ENCODE measurements at regions not wholly inside any gene's neighbourhood (a gene's known extent, or its start where the extent isn't known, plus 50 kb on each side); places are given as distances from the start of the nearest gene placed in this dataset.
A peak's percentile ranks its signal among the peaks of the same experiment; 100 is the strongest.

DNA sequence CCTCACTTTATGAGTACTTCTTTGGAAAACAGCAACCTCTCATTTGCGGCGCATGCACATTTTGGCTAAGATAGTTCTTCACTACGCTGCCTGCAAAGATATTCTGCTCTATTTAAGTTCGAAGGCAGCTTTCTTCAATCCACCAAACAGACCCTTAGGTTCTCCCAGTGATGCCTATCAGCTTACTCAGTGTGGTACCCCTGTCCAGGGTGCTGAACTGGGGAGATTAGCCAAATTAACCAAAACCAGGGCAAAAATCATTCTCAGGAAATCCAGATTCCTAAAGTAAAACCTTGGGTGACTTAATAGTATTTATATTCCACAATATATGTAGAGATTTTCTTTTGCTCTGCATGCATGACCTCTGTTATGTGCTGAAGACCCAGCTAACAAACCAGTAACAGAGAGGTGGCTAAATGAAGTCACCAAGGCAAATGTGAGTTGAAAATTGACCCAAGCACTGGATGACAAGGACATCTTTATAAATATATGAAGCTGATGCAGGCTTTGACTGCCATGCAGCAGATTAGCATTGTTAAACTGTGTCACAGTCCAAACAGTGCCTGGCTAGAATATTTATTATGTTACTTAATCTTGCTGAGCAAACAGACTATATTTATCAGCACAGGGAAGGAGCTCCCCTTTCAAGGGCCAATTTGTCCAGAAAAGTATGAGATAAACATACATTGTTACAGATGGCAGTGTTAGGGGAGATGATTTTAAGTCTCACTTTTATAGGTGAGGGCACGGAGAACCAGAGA lies 418.2 kb downstream of the STIM2 start:
- TF ChIP-seq, protein P1, sequence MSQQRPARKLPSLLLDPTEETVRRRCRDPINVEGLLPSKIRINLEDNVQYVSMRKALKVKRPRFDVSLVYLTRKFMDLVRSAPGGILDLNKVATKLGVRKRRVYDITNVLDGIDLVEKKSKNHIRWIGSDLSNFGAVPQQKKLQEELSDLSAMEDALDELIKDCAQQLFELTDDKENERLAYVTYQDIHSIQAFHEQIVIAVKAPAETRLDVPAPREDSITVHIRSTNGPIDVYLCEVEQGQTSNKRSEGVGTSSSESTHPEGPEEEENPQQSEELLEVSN (IDR thresholded peaks at IDR 0.05; ENCODE audit: borderline replicate concordance, low read depth), result no peak
- no peak for TF ChIP-seq POLR2A (IDR thresholded peaks at IDR 0.05; ENCODE audit: low read length)
- TF ChIP-seq, protein P2, sequence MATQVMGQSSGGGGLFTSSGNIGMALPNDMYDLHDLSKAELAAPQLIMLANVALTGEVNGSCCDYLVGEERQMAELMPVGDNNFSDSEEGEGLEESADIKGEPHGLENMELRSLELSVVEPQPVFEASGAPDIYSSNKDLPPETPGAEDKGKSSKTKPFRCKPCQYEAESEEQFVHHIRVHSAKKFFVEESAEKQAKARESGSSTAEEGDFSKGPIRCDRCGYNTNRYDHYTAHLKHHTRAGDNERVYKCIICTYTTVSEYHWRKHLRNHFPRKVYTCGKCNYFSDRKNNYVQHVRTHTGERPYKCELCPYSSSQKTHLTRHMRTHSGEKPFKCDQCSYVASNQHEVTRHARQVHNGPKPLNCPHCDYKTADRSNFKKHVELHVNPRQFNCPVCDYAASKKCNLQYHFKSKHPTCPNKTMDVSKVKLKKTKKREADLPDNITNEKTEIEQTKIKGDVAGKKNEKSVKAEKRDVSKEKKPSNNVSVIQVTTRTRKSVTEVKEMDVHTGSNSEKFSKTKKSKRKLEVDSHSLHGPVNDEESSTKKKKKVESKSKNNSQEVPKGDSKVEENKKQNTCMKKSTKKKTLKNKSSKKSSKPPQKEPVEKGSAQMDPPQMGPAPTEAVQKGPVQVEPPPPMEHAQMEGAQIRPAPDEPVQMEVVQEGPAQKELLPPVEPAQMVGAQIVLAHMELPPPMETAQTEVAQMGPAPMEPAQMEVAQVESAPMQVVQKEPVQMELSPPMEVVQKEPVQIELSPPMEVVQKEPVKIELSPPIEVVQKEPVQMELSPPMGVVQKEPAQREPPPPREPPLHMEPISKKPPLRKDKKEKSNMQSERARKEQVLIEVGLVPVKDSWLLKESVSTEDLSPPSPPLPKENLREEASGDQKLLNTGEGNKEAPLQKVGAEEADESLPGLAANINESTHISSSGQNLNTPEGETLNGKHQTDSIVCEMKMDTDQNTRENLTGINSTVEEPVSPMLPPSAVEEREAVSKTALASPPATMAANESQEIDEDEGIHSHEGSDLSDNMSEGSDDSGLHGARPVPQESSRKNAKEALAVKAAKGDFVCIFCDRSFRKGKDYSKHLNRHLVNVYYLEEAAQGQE (IDR thresholded peaks at IDR 0.05), result peak; percentile 71
- 37% methylated on average over 5 of the region's 5 CpGs for WGBS (ENCODE audit: missing lambda C conversion rate)
- no peak for FAIRE-seq
- no peak for DNase-seq (ENCODE audit: low read depth in 1 of 2, low spot score in 1 of 2)
- Histone ChIP-seq H3K9me3 (no peaks in the 10 kb centered on the region), H3K27ac (no peak overlapping the region), H3K4me1 (no peaks in the 10 kb centered on the region), H3K4me2 (no peak overlapping the region), H3K4me3 (no peak overlapping the region)
- ChIA-PET POLR2A (no interaction called here), CTCF (no interaction called here)
- no peak for ATAC-seq

DNA sequence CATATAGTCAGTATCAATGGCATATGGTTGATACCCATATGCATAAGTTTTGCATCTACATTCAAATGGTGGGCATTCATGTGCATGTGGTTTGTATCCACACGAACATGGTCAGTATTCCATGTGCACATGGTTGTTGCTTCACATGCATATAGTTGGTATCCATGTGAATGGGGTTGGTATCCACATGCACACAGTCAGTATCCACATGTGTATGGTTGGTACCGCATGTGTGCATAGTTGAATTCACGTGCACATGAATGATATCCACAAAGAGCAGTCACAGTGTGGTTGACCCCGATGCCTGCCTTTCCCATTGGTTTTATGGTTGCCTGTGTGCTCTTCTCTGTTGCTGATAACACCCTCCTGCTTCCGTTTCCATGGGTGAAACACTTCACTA lies 427.9 kb downstream of the STIM2 start:
- no peak for FAIRE-seq
- 7% methylated on average over 2 of the region's 5 CpGs for WGBS (ENCODE audit: missing lambda C conversion rate)

DNA sequence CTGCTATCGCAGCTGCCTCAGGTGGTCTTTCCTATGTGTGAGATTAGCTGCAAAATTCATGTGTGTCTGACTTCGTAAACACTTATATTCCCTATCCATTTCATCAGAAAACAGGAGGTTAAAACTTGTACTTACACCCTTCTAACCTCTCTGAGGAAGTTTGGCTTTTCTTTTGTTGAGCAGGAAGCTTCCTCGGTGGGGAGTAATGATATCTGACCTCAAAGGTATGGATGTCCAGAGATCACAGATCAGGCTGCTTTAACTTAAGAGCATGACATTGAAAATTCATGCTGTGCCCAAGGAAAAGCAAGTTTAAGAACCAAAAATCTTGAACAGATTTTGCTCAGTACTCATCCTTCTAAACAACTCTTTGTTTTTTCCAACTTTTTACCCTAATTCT lies 429.1 kb downstream of the STIM2 start:
- Histone ChIP-seq H3K27ac (no peak overlapping the region), H3K4me1 (no peaks in the 10 kb centered on the region), H3K9me3 (no peaks in the 10 kb centered on the region), H3K4me3 (no peak overlapping the region), H3K4me2 (no peak overlapping the region)
- DNase-seq (ENCODE audit: low read depth in 1 of 2, low spot score in 1 of 2) (no peak), ATAC-seq (no peak), FAIRE-seq (no peak)
- ChIA-PET POLR2A (no interaction called here), CTCF (no interaction called here)
- WGBS (ENCODE audit: missing lambda C conversion rate), result 4% methylated on average over 3 of the region's 3 CpGs
- TF ChIP-seq CHD2 (IDR thresholded peaks at IDR 0.05; ENCODE audit: low read length, partially characterized antibody) (no peak), NPAS2 (CRISPR knock-in tag; IDR thresholded peaks at IDR 0.05; ENCODE audit: borderline replicate concordance) (no peak), SMC3 (IDR thresholded peaks at IDR 0.05) (no peak), JUNB (IDR thresholded peaks at IDR 0.05) (no peak), CBX2 (IDR thresholded peaks at IDR 0.05; ENCODE audit: borderline replicate concordance, low read depth) (no peak), RFX5 (IDR thresholded peaks at IDR 0.05) (no peak), FOSB (CRISPR knock-in tag; IDR thresholded peaks at IDR 0.05) (no peak), MYC (IDR thresholded peaks at IDR 0.05; ENCODE audit: borderline replicate concordance, low read length) (no peak), HDAC2 (IDR thresholded peaks at IDR 0.05) (no peak), RNF2 (IDR thresholded peaks at IDR 0.05; ENCODE audit: borderline replicate concordance, low read depth) (no peak), RARB (CRISPR knock-in tag; IDR thresholded peaks at IDR 0.05) (no peak), POLR2A (IDR thresholded peaks at IDR 0.05; ENCODE audit: low read length) (no peak), POLR2AphosphoS2 (conservative IDR thresholded peaks at IDR 0.05; ENCODE audit: low read length) (no peak)
- TF ChIP-seq, protein P3, sequence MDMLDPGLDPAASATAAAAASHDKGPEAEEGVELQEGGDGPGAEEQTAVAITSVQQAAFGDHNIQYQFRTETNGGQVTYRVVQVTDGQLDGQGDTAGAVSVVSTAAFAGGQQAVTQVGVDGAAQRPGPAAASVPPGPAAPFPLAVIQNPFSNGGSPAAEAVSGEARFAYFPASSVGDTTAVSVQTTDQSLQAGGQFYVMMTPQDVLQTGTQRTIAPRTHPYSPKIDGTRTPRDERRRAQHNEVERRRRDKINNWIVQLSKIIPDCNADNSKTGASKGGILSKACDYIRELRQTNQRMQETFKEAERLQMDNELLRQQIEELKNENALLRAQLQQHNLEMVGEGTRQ (IDR thresholded peaks at IDR 0.05), result no peak
- TF ChIP-seq, protein P4, sequence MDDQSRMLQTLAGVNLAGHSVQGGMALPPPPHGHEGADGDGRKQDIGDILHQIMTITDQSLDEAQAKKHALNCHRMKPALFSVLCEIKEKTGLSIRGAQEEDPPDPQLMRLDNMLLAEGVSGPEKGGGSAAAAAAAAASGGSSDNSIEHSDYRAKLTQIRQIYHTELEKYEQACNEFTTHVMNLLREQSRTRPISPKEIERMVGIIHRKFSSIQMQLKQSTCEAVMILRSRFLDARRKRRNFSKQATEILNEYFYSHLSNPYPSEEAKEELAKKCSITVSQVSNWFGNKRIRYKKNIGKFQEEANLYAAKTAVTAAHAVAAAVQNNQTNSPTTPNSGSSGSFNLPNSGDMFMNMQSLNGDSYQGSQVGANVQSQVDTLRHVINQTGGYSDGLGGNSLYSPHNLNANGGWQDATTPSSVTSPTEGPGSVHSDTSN (IDR thresholded peaks at IDR 0.05), result no peak

More for the DNA sequence above, 427.9 kb downstream of the STIM2 start:
- no peaks in the 10 kb centered on the region for H3K4me1 ChIP-seq
- DNase-seq (ENCODE audit: low read depth in 1 of 2, low spot score in 1 of 2) (no peak), ATAC-seq (no peak)
- ChIA-PET CTCF (no interaction called here), POLR2A (no interaction called here)
- no peak overlapping the region for H3K4me2 ChIP-seq
- no peak overlapping the region for H3K27ac ChIP-seq
- H3K4me3 ChIP-seq, result no peak overlapping the region
- H3K9me3 ChIP-seq, result no peaks in the 10 kb centered on the region
- no peak for TF ChIP-seq NPAS2 (CRISPR knock-in tag; IDR thresholded peaks at IDR 0.05; ENCODE audit: borderline replicate concordance)
